CD4-positive, alpha-beta T cell treated with Interleukin-15 for 4 hours (primary cell): ENCODE measurements at regions not wholly inside any gene's neighbourhood (a gene's known extent, or its start where the extent isn't known, plus 50 kb on each side); places are given as distances from the start of the nearest gene placed in this dataset.
"Not testable (repeated sequence)": the region's sequence is repeated elsewhere in the genome, so short reads cannot be mapped to it uniquely, and the experiment has no call there.

Source experiments
- DNase-seq: peaks from one replicate; pipeline ENCODE4 v3.0.0-alpha.2; 2020; ENCODE audit warnings: low spot score

GRCh38 chr11:116335891-116336290 lies 436.9 kb downstream of the BUD13 start:
- no peak for DNase-seq

- no peak for DNase-seq
Measured at GRCh38 chr11:116335078-116335477, 437.7 kb downstream of the BUD13 start.

GRCh38 chr11:116334596-116334995 lies 438.2 kb downstream of the BUD13 start:
- no peak for DNase-seq

GRCh38 chr11:116333001-116333535 lies 439.7 kb downstream of the BUD13 start:
- DNase-seq = no peak

- DNase-seq = no peak
Measured at GRCh38 chr11:116332391-116332790, 440.4 kb downstream of the BUD13 start.

GRCh38 chr11:116331381-116331780 lies 441.4 kb downstream of the BUD13 start:
- no peak for DNase-seq

- no peak for DNase-seq
Measured at GRCh38 chr11:116330439-116331185, 442.2 kb downstream of the BUD13 start.

GRCh38 chr11:116329354-116330090 lies 443.3 kb downstream of the BUD13 start:
- DNase-seq = no peak

- DNase-seq = no peak
Measured at GRCh38 chr11:116328851-116329250, 443.9 kb downstream of the BUD13 start.

GRCh38 chr11:116328391-116328790 lies 444.4 kb downstream of the BUD13 start:
- DNase-seq = no peak

- no peak for DNase-seq
Measured at GRCh38 chr11:116326146-116326545, 446.6 kb downstream of the BUD13 start.

GRCh38 chr11:116325247-116325646 lies 447.5 kb downstream of the BUD13 start:
- DNase-seq = no peak

GRCh38 chr11:116324077-116324476 lies 448.7 kb downstream of the BUD13 start:
- not testable (repeated sequence) for DNase-seq

GRCh38 chr11:116317212-116317611 lies 455.6 kb downstream of the BUD13 start:
- no peak for DNase-seq

- no peak for DNase-seq
Measured at GRCh38 chr11:116314006-116314405, 458.8 kb downstream of the BUD13 start.

GRCh38 chr11:116312570-116313391 lies 460.0 kb downstream of the BUD13 start:
- no peak for DNase-seq

GRCh38 chr11:116311206-116311605 lies 461.6 kb downstream of the BUD13 start:
- no peak for DNase-seq

- DNase-seq = no peak
Measured at GRCh38 chr11:116310698-116311097, 462.1 kb downstream of the BUD13 start.

GRCh38 chr11:116310226-116310625 lies 462.6 kb downstream of the BUD13 start:
- DNase-seq = no peak

GRCh38 chr11:116309446-116309845 lies 463.3 kb downstream of the BUD13 start:
- no peak for DNase-seq

GRCh38 chr11:116302756-116303155 lies 470.0 kb downstream of the BUD13 start:
- no peak for DNase-seq

- DNase-seq = no peak
Measured at GRCh38 chr11:116301141-116301540, 471.6 kb downstream of the BUD13 start.
